Fibroblast of villous mesenchyme (primary cell): ENCODE measurements at regions not wholly inside any gene's neighbourhood (a gene's known extent, or its start where the extent isn't known, plus 50 kb on each side); places are given as distances from the start of the nearest gene placed in this dataset. TPM values are rescaled to one million over a fixed set of nuclear protein-coding genes. Genes with fewer than 3 reads are reported as not detected.

ENCODE experiments used
- DNase-seq: peaks from one replicate; pipeline ENCODE4 v3.0.0-alpha.2; 2010; ENCODE audit warnings: low read depth
- H3K4me3 ChIP-seq: 2 replicates; pipeline ENCODE4 v1.5.1; 2011; ENCODE audit warnings: low read depth, mild to moderate bottlenecking, low read length
- small RNA-seq: library from RNA; depleted of rRNA; stranded (forward); fragments of <200 nt; gene quantifications from one replicate; pipeline ENCODE3, GENCODE V24; 2012
- TF ChIP-seq, protein P1 (sequence below): IDR thresholded peaks from 2 replicates; pipeline ENCODE4 v1.5.1; 2012; ENCODE audit warnings: low read depth, mild to moderate bottlenecking, low read length; ENCODE audit not compliant: insufficient read depth

DNA sequence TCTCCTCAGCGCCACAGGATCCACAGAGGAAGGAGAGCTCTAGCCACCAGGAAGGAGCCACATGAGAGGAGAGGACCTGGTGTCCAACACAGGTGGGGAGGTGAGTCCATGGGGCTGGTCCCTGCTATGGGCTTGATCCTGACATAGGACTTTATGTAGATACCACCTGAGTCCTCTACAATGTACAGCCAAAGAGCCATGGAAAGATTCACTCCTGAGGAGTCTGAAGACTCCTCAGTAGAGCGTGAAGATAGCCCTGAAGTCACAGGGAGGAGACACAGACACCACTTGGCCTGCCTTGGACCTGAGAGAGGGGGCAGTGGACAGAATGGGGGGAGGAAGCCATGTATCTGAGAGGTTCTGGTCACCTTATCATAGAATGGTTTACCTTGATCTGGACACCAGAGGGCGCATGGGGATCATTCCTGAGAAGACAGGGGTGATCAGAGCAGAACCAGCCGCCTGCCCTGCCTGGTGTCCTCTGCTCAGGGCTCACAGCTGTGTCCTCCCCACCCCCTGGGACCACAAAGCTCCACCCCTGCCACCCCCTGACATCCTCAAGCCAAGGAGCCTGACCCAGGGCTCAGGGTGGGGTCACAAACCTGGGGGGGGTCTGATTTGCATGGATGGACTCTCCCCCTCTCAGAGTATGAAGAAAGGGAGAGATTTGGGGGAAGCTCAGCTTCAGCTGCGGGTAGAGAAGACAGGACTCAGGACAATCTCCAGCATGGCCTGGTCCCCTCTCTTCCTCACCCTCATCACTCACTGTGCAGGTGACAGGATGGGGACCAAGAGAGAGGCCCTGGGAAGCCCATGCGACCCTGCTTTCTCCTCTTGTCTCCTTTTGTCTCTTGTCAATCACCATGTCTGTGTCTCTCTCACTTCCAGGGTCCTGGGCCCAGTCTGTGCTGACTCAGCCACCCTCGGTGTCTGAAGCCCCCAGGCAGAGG lies 77.0 kb downstream of the ZNF280B start:
- peak; percentile 48 for DNase-seq
- TF ChIP-seq, protein P1, sequence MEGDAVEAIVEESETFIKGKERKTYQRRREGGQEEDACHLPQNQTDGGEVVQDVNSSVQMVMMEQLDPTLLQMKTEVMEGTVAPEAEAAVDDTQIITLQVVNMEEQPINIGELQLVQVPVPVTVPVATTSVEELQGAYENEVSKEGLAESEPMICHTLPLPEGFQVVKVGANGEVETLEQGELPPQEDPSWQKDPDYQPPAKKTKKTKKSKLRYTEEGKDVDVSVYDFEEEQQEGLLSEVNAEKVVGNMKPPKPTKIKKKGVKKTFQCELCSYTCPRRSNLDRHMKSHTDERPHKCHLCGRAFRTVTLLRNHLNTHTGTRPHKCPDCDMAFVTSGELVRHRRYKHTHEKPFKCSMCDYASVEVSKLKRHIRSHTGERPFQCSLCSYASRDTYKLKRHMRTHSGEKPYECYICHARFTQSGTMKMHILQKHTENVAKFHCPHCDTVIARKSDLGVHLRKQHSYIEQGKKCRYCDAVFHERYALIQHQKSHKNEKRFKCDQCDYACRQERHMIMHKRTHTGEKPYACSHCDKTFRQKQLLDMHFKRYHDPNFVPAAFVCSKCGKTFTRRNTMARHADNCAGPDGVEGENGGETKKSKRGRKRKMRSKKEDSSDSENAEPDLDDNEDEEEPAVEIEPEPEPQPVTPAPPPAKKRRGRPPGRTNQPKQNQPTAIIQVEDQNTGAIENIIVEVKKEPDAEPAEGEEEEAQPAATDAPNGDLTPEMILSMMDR: peak; percentile 71
- H3K4me3 ChIP-seq: no peak overlapping the region

GRCh38 chr22:22432479-22432878 lies 76.1 kb downstream of the ZNF280B start:
- no peak overlapping the region for H3K4me3 ChIP-seq
- no peak for DNase-seq
- TF ChIP-seq, protein P1: no peak

- DNase-seq: no peak
- TF ChIP-seq, protein P1: no peak
- no peak overlapping the region for H3K4me3 ChIP-seq
These were observed 75.6 kb downstream of the ZNF280B start for GRCh38 chr22:22432937-22433336.

- no peak for DNase-seq
- TF ChIP-seq, protein P1: no peak
- H3K4me3 ChIP-seq: no peak overlapping the region
These were observed 74.8 kb downstream of the ZNF280B start for GRCh38 chr22:22433770-22434169.

Small RNA genes lying in the stretch of these regions (small RNA-seq; reads per million reads assigned to genes)
- not detected for gene AC245291.3
- gene IGLVVII-41-1: not detected
